ENCODE measurements at regions not wholly inside any gene's neighbourhood (a gene's known extent, or its start where the extent isn't known, plus 50 kb on each side); places are given as distances from the start of the nearest gene placed in this dataset.

- no peak for TF ChIP-seq CTCF (IDR thresholded peaks at IDR 0.05)
- TF ChIP-seq POLR2A (IDR thresholded peaks at IDR 0.05) = no peak
These were observed 472.1 kb upstream of the IGFBP3 start for GRCh38 chr7:46393142-46393541.

All from thyroid gland (tissue), 4 donors.